Smooth muscle cell (in vitro differentiated cells): ENCODE measurements at regions not wholly inside any gene's neighbourhood (a gene's known extent, or its start where the extent isn't known, plus 50 kb on each side); places are given as distances from the start of the nearest gene placed in this dataset.

ENCODE experiments used
- DNase-seq: peaks from one replicate; lab custom pipeline; 2025; ENCODE audit not compliant: unreplicated experiment; lab: John Stamatoyannopoulos, UW
- H2AFZ ChIP-seq: fragments of 200-600 bp; sonication (generic); 2 replicates; pipeline ENCODE4 v1.6.0; 2016; ENCODE audit warnings: antibody characterized with exemption, low read depth, mild to moderate bottlenecking
- H3F3A ChIP-seq: fragments of 200-600 bp; sonication (generic); 2 replicates; pipeline ENCODE4 v1.6.0; 2017; ENCODE audit warnings: antibody characterized with exemption, low read depth
- H3K27ac ChIP-seq: fragments of 200-600 bp; sonication (generic); 2 replicates; pipeline ENCODE4 v1.5.1; 2016; ENCODE audit warnings: low read depth, mild to moderate bottlenecking
- H3K27me3 ChIP-seq: fragments of 200-600 bp; sonication (generic); 2 replicates; pipeline ENCODE4 v1.6.1; 2016; ENCODE audit warnings: low read depth, mild to moderate bottlenecking
- H3K36me3 ChIP-seq: fragments of 200-600 bp; sonication (generic); 2 replicates; pipeline ENCODE4 v1.5.1; 2016; ENCODE audit warnings: low read depth
- H3K4me1 ChIP-seq: fragments of 200-600 bp; sonication (generic); 2 replicates; pipeline ENCODE4 v1.5.1; 2016; ENCODE audit warnings: low read depth
- H3K4me2 ChIP-seq: fragments of 200-600 bp; sonication (generic); 2 replicates; pipeline ENCODE4 v1.6.0; 2016; ENCODE audit warnings: mild to moderate bottlenecking
- H3K4me3 ChIP-seq: fragments of 200-600 bp; sonication (generic); 2 replicates; pipeline ENCODE4 v1.5.1; 2016; ENCODE audit warnings: mild to moderate bottlenecking
- H3K79me2 ChIP-seq: fragments of 200-600 bp; sonication (generic); 2 replicates; pipeline ENCODE4 v1.6.0; 2016; ENCODE audit warnings: low read depth, mild to moderate bottlenecking
- H3K9ac ChIP-seq: fragments of 200-600 bp; sonication (generic); 2 replicates; pipeline ENCODE4 v1.6.0; 2016; ENCODE audit warnings: low read depth
- H3K9me3 ChIP-seq: fragments of 200-600 bp; sonication (generic); replicated peaks from 2 replicates; pipeline ENCODE4 v1.5.1; 2016; ENCODE audit warnings: low read depth
- H4K20me1 ChIP-seq: fragments of 200-600 bp; sonication (generic); 2 replicates; pipeline ENCODE4 v1.6.0; 2016; ENCODE audit warnings: low read depth
- WGBS: methylation state at CpG from one replicate; pipeline ENCODE4 v1.1.7; 2016; ENCODE audit warnings: low lambda C conversion rate; 5-methylcytosine and 5-hydroxymethylcytosine counted together
- TF ChIP-seq, protein P1 (sequence below): fragments of 200-600 bp; sonication (generic); IDR thresholded peaks from 2 replicates; pipeline ENCODE4 v1.5.1; 2017; ENCODE audit warnings: borderline replicate concordance, mild to moderate bottlenecking, antibody characterized with exemption; ENCODE audit not compliant: insufficient read depth, poor library complexity, severe bottlenecking

- Histone ChIP-seq H3K27me3 (no peaks in the 10 kb centered on the region), H3K79me2 (no peaks in the 10 kb centered on the region), H3F3A (no peaks in the 10 kb centered on the region), H3K36me3 (no peaks in the 10 kb centered on the region), H3K4me2 (no peak overlapping the region), H3K4me3 (no peak overlapping the region), H4K20me1 (no peaks in the 10 kb centered on the region), H3K4me1 (no peaks in the 10 kb centered on the region), H2AFZ (no peak overlapping the region), H3K27ac (no peak overlapping the region), H3K9me3 (no peaks in the 10 kb centered on the region), H3K9ac (no peak overlapping the region)
- 66% methylated on average over 3 of the region's 3 CpGs for WGBS
- TF ChIP-seq, protein P1, sequence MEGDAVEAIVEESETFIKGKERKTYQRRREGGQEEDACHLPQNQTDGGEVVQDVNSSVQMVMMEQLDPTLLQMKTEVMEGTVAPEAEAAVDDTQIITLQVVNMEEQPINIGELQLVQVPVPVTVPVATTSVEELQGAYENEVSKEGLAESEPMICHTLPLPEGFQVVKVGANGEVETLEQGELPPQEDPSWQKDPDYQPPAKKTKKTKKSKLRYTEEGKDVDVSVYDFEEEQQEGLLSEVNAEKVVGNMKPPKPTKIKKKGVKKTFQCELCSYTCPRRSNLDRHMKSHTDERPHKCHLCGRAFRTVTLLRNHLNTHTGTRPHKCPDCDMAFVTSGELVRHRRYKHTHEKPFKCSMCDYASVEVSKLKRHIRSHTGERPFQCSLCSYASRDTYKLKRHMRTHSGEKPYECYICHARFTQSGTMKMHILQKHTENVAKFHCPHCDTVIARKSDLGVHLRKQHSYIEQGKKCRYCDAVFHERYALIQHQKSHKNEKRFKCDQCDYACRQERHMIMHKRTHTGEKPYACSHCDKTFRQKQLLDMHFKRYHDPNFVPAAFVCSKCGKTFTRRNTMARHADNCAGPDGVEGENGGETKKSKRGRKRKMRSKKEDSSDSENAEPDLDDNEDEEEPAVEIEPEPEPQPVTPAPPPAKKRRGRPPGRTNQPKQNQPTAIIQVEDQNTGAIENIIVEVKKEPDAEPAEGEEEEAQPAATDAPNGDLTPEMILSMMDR = no peak
- no peak for DNase-seq
These were observed 73.9 kb upstream of the TMEM108 start for GRCh38 chr3:132964266-132964665.

DNA sequence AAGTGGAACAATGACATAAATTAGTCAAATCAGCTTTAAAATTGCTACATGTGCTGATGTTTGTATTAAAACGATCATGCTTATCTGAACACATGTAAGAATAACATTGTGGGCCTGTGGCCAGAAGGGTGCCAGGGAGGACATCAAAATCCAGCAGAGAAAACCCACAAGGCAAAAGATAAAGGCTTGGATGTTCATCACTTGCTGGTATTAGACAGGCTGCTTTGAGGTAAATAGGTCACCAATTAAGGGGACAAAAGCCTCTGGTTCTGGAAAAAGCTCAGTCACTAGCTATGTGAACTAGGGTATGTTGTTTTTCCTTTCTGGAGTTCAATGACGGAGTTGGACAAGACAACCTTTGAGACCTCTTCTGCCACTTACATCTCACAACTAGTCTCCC is 74.4 kb upstream of the TMEM108 start:
- TF ChIP-seq, protein P1 = no peak
- Histone ChIP-seq H3K9ac (no peak overlapping the region), H3K9me3 (no peaks in the 10 kb centered on the region), H3K79me2 (no peaks in the 10 kb centered on the region), H4K20me1 (no peaks in the 10 kb centered on the region), H3F3A (no peaks in the 10 kb centered on the region), H3K4me1 (no peaks in the 10 kb centered on the region), H2AFZ (no peak overlapping the region), H3K27ac (no peak overlapping the region), H3K27me3 (no peaks in the 10 kb centered on the region), H3K36me3 (no peaks in the 10 kb centered on the region), H3K4me3 (no peak overlapping the region), H3K4me2 (no peak overlapping the region)
- WGBS = 58% methylated on average over 2 of the region's 2 CpGs
- no peak for DNase-seq

DNA sequence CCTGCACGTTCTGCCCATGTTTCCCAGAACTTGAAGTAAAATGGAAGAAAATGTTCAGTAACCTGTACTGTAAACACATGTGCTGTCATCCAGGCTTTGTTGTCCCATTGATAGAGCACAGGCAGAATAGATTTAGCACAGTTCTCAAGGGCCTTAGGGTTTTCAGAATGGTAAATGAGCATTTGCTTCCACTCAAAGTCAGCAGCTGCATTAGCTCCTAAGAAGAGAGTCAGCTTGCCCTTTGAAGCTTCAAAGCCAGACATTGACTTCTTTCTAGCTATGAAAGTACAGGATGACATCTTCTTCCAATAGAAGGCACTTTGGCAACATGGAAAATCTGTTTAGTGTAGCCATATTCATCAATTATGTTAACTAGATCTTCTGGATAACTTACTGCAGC is 76.2 kb upstream of the TMEM108 start:
- H3K27ac ChIP-seq = no peak overlapping the region
- H3K27me3 ChIP-seq = no peaks in the 10 kb centered on the region
- no peak overlapping the region for H3K9ac ChIP-seq
- TF ChIP-seq, protein P1 = no peak
- H3K36me3 ChIP-seq = no peaks in the 10 kb centered on the region
- no peaks in the 10 kb centered on the region for H3K4me1 ChIP-seq
- 95% methylated on average over 1 of the region's 1 CpG for WGBS
- no peak overlapping the region for H3K4me2 ChIP-seq
- no peak overlapping the region for H3K4me3 ChIP-seq
- no peaks in the 10 kb centered on the region for H3K9me3 ChIP-seq
- no peak for DNase-seq
- H2AFZ ChIP-seq = no peak overlapping the region
- no peaks in the 10 kb centered on the region for H3F3A ChIP-seq
- no peaks in the 10 kb centered on the region for H3K79me2 ChIP-seq
- no peaks in the 10 kb centered on the region for H4K20me1 ChIP-seq

GRCh38 chr3:132953683-132954082 is 84.5 kb upstream of the TMEM108 start:
- Histone ChIP-seq H3K9ac (no peak overlapping the region), H2AFZ (no peak overlapping the region), H3K36me3 (no peaks in the 10 kb centered on the region), H4K20me1 (no peaks in the 10 kb centered on the region), H3K4me1 (no peaks in the 10 kb centered on the region), H3K27me3 (no peaks in the 10 kb centered on the region), H3K79me2 (no peaks in the 10 kb centered on the region), H3F3A (no peaks in the 10 kb centered on the region), H3K27ac (no peak overlapping the region), H3K9me3 (no peaks in the 10 kb centered on the region), H3K4me2 (no peak overlapping the region), H3K4me3 (no peak overlapping the region)
- no peak for DNase-seq
- WGBS = 58% methylated on average over 1 of the region's 1 CpG
- TF ChIP-seq, protein P1 = no peak
